OCI-M1 (cell line): ENCODE measurements at regions not wholly inside any gene's neighbourhood (a gene's known extent, or its start where the extent isn't known, plus 50 kb on each side); places are given as distances from the start of the nearest gene placed in this dataset.
"Not testable (repeated sequence)": the region's sequence is repeated elsewhere in the genome, so short reads cannot be mapped to it uniquely, and the experiment has no call there.

Experiments used
- DNase-seq: peaks from one replicate; lab custom pipeline; 2025; lab: John Stamatoyannopoulos, UW

GRCh38 chr2:2588777-2589176 is 257.7 kb upstream of the MYT1L start:
- DNase-seq: no peak

- DNase-seq: no peak
These were observed 256.3 kb upstream of the MYT1L start for GRCh38 chr2:2587354-2587753.

DNA sequence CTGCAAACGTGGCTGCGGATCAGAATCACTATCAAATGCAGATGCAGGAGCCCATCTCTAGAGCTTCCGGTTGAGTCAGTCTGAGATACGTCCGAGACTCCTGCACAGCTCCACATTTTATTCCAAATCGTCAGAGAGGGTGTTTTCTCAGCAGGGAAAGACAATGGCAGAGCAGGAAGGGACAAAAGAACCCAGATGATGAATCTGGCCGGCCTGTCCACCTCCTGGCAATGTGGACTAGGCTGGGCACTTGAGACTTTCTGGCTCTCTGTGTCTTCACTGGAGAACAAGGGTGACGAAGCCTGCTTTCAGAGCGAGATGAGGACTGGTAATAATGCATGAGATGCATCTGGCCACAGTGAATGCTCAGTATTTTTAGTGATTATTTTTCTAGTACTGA is 255.9 kb upstream of the MYT1L start:
- no peak for DNase-seq

GRCh38 chr2:2586068-2586776 is 255.1 kb upstream of the MYT1L start:
- DNase-seq: no peak

DNA sequence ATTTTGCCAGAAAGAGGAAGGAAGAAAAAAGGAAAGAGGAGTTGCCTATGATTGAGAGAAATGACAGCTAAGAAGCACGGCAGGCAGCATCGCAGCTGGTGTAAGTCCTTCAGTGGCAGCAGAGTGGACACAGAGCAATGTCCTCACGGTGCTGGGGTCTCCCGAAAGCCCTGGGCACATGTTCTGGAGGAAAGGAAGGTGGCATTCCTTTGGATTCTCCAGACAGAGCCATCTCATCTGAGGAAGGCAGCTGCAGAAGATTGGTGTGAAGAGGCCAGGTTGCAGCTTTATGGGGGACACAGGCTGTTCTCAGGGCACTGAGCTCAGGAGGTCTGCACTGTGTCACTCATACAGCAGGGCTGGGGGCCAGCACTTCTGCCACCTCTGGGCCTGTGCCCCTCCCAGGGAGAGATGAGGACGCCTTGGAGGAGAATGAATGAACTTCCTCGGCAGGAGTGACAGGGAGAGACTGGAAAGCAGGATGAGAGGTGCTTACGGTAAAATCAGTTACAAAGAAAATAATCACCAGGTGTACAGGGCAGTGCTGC is 252.0 kb upstream of the MYT1L start:
- DNase-seq: no peak

GRCh38 chr2:2581331-2582159 is 250.5 kb upstream of the MYT1L start:
- no peak for DNase-seq

- DNase-seq: not testable (repeated sequence)
These were observed 249.8 kb upstream of the MYT1L start for GRCh38 chr2:2580841-2581240.

DNA sequence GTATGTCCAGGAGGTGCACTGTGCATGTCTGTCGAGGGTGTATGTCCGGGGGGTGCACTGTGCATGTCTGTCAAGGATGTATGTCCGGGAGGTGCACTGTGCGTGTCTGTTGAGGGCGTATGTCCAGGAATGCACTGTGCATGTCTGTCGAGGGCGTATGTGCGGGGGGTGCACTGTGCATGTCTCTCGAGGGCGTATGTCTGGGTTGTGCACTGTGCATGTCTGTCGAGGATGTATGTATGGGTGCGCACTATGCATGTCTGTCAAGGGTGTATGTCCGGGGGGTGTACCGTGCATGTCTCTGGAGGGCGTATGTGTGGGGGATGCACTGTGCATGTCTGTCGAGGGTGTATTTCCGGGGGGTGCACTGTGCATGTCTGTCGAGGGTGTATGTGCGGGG is 249.3 kb upstream of the MYT1L start:
- DNase-seq: no peak

DNA sequence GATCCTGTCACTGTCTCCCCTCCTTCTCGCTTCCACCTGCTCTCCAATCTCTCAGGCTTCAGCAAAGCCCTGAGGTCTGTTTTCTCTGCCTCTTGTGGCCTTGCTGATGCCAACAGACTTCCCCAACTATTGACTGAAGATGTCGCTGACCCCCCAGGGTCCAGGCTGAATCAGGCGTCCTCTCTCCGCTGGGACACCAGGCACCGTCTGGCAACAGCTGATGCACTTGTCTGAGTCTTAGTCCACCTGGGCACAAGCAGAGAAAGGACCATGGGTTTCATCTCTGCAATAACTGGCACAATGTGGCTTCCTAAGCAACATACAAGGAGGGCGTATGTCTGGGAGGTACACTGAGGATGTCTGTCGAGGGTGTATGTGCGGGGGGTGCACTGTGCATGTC is 248.7 kb upstream of the MYT1L start:
- no peak for DNase-seq

GRCh38 chr2:2577407-2577831 is 246.3 kb upstream of the MYT1L start:
- DNase-seq: no peak

DNA sequence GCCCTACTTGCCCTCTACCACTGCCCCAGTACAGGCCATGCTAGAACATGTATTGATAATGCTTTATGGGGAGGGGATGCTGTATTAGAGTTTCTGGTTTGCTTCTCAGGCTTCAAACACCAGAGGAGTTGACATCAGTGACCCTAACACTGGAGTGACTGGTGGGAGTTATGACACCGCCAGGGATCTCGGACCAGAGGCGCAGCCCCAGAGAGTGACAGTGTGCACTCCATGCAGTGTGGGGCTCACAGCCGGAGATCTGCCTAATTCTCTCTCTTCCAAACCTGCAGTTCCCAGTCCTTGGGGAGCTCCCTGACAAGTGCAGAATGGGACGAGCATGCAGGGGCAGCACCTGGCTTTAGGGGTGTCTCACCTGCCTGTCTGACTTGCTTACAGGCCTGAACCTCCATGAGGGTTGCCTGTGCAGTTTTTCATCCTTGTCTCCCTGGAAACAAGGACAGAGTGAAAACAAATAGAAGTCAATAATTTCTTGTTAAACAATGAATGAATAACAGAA is 244.9 kb upstream of the MYT1L start:
- DNase-seq: no peak

DNA sequence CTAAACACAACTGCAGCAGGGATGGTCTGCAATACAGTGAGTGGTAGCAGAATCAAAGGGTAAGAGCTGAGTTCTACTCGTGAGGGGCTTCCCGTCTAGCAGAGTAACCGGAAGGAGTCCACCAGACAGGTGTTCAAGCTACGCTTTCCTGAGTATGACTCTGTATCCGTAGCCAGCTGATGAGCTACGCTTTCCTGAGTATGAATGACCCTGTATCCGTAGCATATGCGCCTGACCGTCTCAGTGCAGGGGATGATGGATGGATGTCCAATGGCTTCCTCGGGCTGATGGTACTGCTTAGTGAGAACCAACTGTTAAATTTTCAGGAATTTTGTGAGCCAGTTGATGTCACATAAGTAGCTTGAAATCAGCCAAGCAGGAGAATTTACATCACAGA is 244.1 kb upstream of the MYT1L start:
- DNase-seq: no peak

DNA sequence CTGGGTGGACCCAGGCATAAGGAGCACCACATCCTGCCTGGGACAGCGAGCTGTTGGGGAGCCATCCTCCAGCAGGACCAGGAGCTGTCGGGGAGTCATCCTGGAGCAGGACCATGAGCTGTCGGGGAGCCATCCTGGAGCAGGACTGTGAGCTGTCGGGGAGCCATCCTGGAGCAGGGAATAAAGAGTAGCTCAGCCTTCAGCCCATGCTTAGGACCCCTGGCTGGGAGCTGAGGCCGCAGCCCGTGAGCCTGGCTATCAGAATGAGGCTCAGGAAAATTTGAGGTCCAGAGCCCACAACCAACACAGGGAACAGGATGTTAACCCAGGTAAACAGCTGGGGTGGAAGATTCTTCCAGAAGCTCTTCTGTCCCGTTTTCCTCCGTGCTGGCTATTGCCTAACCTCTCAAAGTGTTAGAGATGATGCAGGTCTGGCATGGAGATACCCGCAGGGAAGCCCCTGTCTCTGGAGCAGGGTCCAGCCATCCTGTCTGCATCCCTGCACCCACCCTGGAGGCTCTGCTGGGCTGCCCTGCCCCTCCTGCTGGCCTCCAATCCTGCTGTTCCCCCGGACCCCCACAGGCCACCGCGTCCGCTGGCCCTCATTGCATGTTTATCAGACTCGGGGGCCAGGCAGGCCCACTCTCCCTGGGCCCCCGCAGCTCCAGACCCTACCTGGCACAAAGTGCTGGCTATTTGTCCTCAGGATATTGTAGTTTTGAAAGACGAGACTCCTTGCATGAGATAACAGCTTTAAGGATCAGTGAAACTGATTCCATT is 243.5 kb upstream of the MYT1L start:
- DNase-seq: no peak

- DNase-seq: no peak
These were observed 242.7 kb upstream of the MYT1L start for GRCh38 chr2:2573658-2574293.

GRCh38 chr2:2573205-2573604 is 242.1 kb upstream of the MYT1L start:
- no peak for DNase-seq

GRCh38 chr2:2572393-2573204 is 241.5 kb upstream of the MYT1L start:
- no peak for DNase-seq

DNA sequence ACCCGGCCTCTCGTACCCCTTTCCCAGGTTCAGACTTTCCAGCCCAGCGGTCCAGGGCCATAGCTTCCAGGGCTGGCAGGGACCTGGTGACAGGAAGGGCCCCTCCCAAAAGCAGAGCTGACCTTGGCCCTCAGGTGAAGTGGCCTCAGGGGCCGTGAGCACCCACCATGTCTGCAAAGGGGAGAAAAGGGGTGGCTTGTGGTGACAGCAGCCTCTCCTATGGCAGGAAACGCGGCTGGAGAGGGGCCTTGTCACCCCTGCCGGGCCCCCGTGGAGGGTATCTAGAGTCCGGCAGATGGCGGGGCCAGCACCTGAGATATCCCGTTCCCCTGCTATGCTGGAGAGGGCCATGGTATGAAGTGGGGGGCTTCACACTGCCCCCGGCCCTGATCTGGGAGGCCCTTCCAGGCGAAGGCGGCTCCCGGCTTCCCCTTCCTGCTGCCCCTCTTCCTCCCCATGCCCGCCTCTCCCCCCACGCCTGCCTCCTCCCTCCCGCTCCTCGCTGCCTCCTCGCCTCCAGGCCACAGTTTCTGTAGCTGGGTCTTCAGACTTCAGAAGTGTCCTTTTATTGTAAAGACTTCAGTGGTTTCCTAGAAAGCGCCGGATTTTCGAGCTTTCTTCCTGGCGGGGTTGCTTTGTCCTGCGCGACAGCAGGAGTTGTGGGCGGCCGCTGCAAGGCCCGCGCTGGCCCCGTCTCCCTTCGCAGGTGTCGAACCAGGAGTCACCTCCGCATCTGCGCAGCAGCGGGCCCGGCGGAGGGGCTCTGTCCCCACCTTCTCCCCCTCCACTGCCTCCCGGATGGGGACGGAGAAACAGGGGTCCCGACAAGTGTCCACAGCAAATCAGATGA is 240.5 kb upstream of the MYT1L start:
- no peak for DNase-seq

DNA sequence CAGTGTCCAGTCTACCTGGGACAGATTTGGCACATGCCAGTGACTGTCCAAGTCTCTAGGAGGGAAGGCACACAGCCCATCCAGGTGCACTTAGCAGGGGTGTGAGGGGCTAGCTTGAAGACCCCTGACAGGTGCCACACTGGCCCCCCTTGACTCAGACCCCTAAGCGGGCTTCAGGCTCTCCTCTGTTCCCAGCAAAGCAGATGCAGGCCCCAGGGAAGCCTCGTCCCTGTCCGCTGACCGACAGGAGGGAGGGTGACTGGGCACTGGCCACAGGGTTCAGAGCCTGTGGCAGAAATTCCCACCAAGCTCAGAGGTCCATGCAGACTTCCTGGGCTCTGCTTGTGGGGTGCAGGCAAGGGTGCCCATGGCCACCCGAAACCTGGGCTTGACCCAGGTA is 239.8 kb upstream of the MYT1L start:
- DNase-seq: no peak

GRCh38 chr2:2570360-2570759 is 239.3 kb upstream of the MYT1L start:
- DNase-seq: no peak

DNA sequence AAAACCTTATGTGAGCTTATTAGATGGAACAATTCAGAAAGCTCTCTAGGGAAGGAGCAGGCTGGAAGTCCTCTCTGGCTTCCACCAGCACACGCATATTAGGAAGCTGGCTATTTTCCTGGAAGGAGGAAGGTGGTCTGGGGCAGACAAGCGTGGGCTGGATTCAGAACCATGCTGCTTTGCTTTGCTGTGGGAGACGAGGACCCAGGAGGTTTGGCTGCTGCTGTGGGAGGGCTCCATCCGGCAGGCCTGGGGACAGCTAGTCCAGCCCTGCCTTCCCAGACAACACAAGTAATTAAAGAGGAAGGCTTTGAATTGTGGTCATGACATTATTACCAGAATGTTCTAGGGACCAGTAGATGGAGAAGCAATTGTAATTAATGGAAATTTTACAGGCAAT is 238.8 kb upstream of the MYT1L start:
- DNase-seq: no peak
